Umbilical cord (tissue), 1 donor: ENCODE measurements at regions not wholly inside any gene's neighbourhood (a gene's known extent, or its start where the extent isn't known, plus 50 kb on each side); places are given as distances from the start of the nearest gene placed in this dataset.
"Not testable (repeated sequence)": the region's sequence is repeated elsewhere in the genome, so short reads cannot be mapped to it uniquely, and the experiment has no call there.

ENCODE experiments used
- DNase-seq: peaks from one replicate; pipeline ENCODE4 v3.0.0-alpha.2; 2015; ENCODE audit warnings: low spot score

GRCh38 chr12:105580821-105581352 is 250.4 kb downstream of the C12orf75 start:
- no peak for DNase-seq

- no peak for DNase-seq
These were observed 250.9 kb downstream of the C12orf75 start for GRCh38 chr12:105581420-105581819.

- DNase-seq = no peak
These were observed 254.6 kb downstream of the C12orf75 start for GRCh38 chr12:105585107-105585506.

GRCh38 chr12:105587237-105587636 is 256.7 kb downstream of the C12orf75 start:
- peak; percentile 34 for DNase-seq

GRCh38 chr12:105588106-105588505 is 257.6 kb downstream of the C12orf75 start:
- DNase-seq = no peak

- peak; percentile 24 for DNase-seq
These were observed 260.1 kb downstream of the C12orf75 start for GRCh38 chr12:105590571-105590970.

- no peak for DNase-seq
These were observed 264.9 kb downstream of the C12orf75 start for GRCh38 chr12:105595440-105595839.

GRCh38 chr12:105596731-105597130 is 266.2 kb downstream of the C12orf75 start:
- no peak for DNase-seq

GRCh38 chr12:105598031-105598430 is 267.5 kb downstream of the C12orf75 start:
- DNase-seq = no peak

- peak; percentile 83 for DNase-seq
These were observed 270.5 kb downstream of the C12orf75 start for GRCh38 chr12:105600911-105601545.

GRCh38 chr12:105602312-105602711 is 271.8 kb downstream of the C12orf75 start:
- DNase-seq = not testable (repeated sequence)

- not testable (repeated sequence) for DNase-seq
These were observed 273.8 kb downstream of the C12orf75 start for GRCh38 chr12:105604281-105604680.

- not testable (repeated sequence) for DNase-seq
These were observed 276.1 kb downstream of the C12orf75 start for GRCh38 chr12:105606613-105607012.

GRCh38 chr12:105609001-105609400 is 278.5 kb downstream of the C12orf75 start:
- DNase-seq = not testable (repeated sequence)

GRCh38 chr12:105610459-105610858 is 280.0 kb downstream of the C12orf75 start:
- DNase-seq = no peak

GRCh38 chr12:105611340-105611739 is 280.8 kb downstream of the C12orf75 start:
- DNase-seq = no peak

GRCh38 chr12:105613269-105613668 is 282.8 kb downstream of the C12orf75 start:
- no peak for DNase-seq

- DNase-seq = no peak
These were observed 283.4 kb downstream of the C12orf75 start for GRCh38 chr12:105613887-105614286.

GRCh38 chr12:105616971-105617540 is 286.6 kb downstream of the C12orf75 start:
- DNase-seq = peak; percentile 60

GRCh38 chr12:105622220-105622619 is 291.7 kb downstream of the C12orf75 start:
- peak; percentile 49 for DNase-seq

GRCh38 chr12:105622846-105623736 is 292.6 kb downstream of the C12orf75 start:
- peak; percentile 84 for DNase-seq

GRCh38 chr12:105626653-105627052 is 296.2 kb downstream of the C12orf75 start:
- DNase-seq = no peak
